ENCODE measurements at regions not wholly inside any gene's neighbourhood (a gene's known extent, or its start where the extent isn't known, plus 50 kb on each side); places are given as distances from the start of the nearest gene placed in this dataset.

GRCh38 chr17:73826872-73827228, 182.6 kb upstream of the SDK2 start:
- no peak for TF ChIP-seq EZH2phosphoT487 (IDR thresholded peaks at IDR 0.05; ENCODE audit: borderline replicate concordance, low read length)
- no peak for TF ChIP-seq CTCF (conservative IDR thresholded peaks at IDR 0.05; ENCODE audit: low read depth, low read length)

All from PC-3 (cell line).